IMR-90 (cell line): ENCODE measurements at regions not wholly inside any gene's neighbourhood (a gene's known extent, or its start where the extent isn't known, plus 50 kb on each side); places are given as distances from the start of the nearest gene placed in this dataset.

ENCODE experiments used
- CEBPB ChIP-seq: IDR thresholded peaks from 2 replicates; pipeline ENCODE4 v1.6.1; 2012; ENCODE audit warnings: low read depth, low read length, improper control_type of control experiment
- CTCF ChIP-seq: conservative IDR thresholded peaks from 2 replicates; pipeline ENCODE4 v1.5.1; 2012; ENCODE audit warnings: mild to moderate bottlenecking, low read depth, low read length, improper control_type of control experiment
- ELK1 ChIP-seq: fragments of 150-350 bp; IDR thresholded peaks from 2 replicates; pipeline ENCODE4 v1.6.1; 2016; ENCODE audit warnings: low read depth, mild to moderate bottlenecking, low read length, moderate library complexity, borderline replicate concordance
- FOS ChIP-seq: fragments of 150-350 bp; IDR thresholded peaks from 2 replicates; pipeline ENCODE4 v1.6.1; 2016; ENCODE audit warnings: low read depth, low read length
- MAFK ChIP-seq: IDR thresholded peaks from 2 replicates; pipeline ENCODE4 v1.6.1; 2012; ENCODE audit warnings: low read depth, low read length, improper control_type of control experiment
- MAZ ChIP-seq: IDR thresholded peaks from 2 replicates; pipeline ENCODE4 v1.6.1; 2012; ENCODE audit warnings: low read depth, mild to moderate bottlenecking, low read length, improper control_type of control experiment, moderate library complexity, borderline replicate concordance
- MXI1 ChIP-seq: IDR thresholded peaks from 2 replicates; pipeline ENCODE4 v1.6.1; 2012; ENCODE audit warnings: low read depth, mild to moderate bottlenecking, low read length, moderate library complexity, borderline replicate concordance
- POLR2A ChIP-seq: IDR thresholded peaks from 2 replicates; pipeline ENCODE4 v1.6.1; 2012; ENCODE audit warnings: mild to moderate bottlenecking, low read depth, low read length
- RAD21 ChIP-seq: IDR thresholded peaks from 2 replicates; pipeline ENCODE4 v1.6.1; 2012; ENCODE audit warnings: low read length, improper control_type of control experiment
- USF2 ChIP-seq: fragments of 150-350 bp; IDR thresholded peaks from 2 replicates; pipeline ENCODE4 v1.6.1; 2017; ENCODE audit warnings: mild to moderate bottlenecking, antibody characterized with exemption, low read length, low read depth

GRCh38 chr20:50434653-50435396, 75.4 kb upstream of the PTPN1 start:
- TF ChIP-seq CTCF (no peak), FOS (no peak), MXI1 (no peak), POLR2A (no peak), CEBPB (peak; percentile 81), USF2 (no peak), MAFK (no peak), RAD21 (no peak), ELK1 (no peak), MAZ (no peak)
